ENCODE measurements at regions not wholly inside any gene's neighbourhood (a gene's known extent, or its start where the extent isn't known, plus 50 kb on each side); places are given as distances from the start of the nearest gene placed in this dataset.

- no peak for TF ChIP-seq CTCF (IDR thresholded peaks at IDR 0.05)
- no peak for TF ChIP-seq POLR2A (IDR thresholded peaks at IDR 0.05)
Measured at GRCh38 chr3:22959593-22959992, 243.5 kb upstream of the UBE2E2 start.
